Loucy (cell line): ENCODE measurements at regions not wholly inside any gene's neighbourhood (a gene's known extent, or its start where the extent isn't known, plus 50 kb on each side); places are given as distances from the start of the nearest gene placed in this dataset.

ENCODE experiments used
- CTCF ChIP-seq: fragments of 200-600 bp; sonication (generic); conservative IDR thresholded peaks from 2 replicates; pipeline ENCODE4 v1.5.1; 2014; ENCODE audit warnings: mild to moderate bottlenecking, antibody characterized with exemption, low read length
- EZH2phosphoT487 ChIP-seq: fragments of 200-600 bp; IDR thresholded peaks from 2 replicates; pipeline ENCODE4 v1.6.1; 2018; ENCODE audit warnings: antibody characterized with exemption, mild to moderate bottlenecking, moderate library complexity, borderline replicate concordance

GRCh38 chr11:23232652-23233051 is 372.4 kb upstream of the CCDC179 start:
- TF ChIP-seq CTCF (no peak), EZH2phosphoT487 (no peak)
